B cell (primary cell): ENCODE measurements at regions not wholly inside any gene's neighbourhood (a gene's known extent, or its start where the extent isn't known, plus 50 kb on each side); places are given as distances from the start of the nearest gene placed in this dataset.
A peak's percentile ranks its signal among the peaks of the same experiment; 100 is the strongest.
"Not testable (repeated sequence)": the region's sequence is repeated elsewhere in the genome, so short reads cannot be mapped to it uniquely, and the experiment has no call there.

Experiments used
- ATAC-seq: fragments of 200-7000 bp; cut with Tn5 transposase; one replicate; pipeline ENCODE4 v1.10.0; 2021; ENCODE audit warnings: low read depth, mild to moderate bottlenecking, moderate number of reproducible peaks, moderate library complexity
- CTCF ChIA-PET: fragments of 350-600 bp; sonication (Branson Sonifier 250); formaldehyde crosslinking; loops from one replicate; lab custom pipeline; 2021; ENCODE audit warnings: antibody characterized with exemption, inconsistent platforms; lab: Charles Lee
- POLR2A ChIA-PET: fragments of 350-600 bp; sonication (Branson Sonifier 250); formaldehyde crosslinking; loops from one replicate; lab custom pipeline; 2021; ENCODE audit warnings: antibody characterized with exemption; lab: Charles Lee
- DNase-seq: peaks from one replicate; pipeline ENCODE4 v3.0.0; 2013
- H2AFZ ChIP-seq: 2 replicates; pipeline ENCODE4 v1.6.1; 2012; ENCODE audit warnings: mild to moderate bottlenecking, low read depth, low read length; ENCODE audit not compliant: insufficient read depth, poor library complexity, severe bottlenecking
- H3K27ac ChIP-seq, 2 donors: 1 replicate in 1 of 2; 2 replicates in 1 of 2; pipeline ENCODE4 v1.5.1; 2012 to 2013; ENCODE audit warnings: low read length in 2 of 2, mild to moderate bottlenecking in 2 of 2, moderate library complexity in 1 of 2
- H3K27me3 ChIP-seq, 4 experiments: fragments of 200-600 bp in 1 of 4; sonication (generic) in 1 of 4; replicated peaks in 1 of 4; 1 replicate in 2 of 4; 2 replicates in 2 of 4; pipeline versions ENCODE4 v1.6.1 to v1.7.0; 2013 to 2016; ENCODE audit warnings: low read length in 3 of 4, mild to moderate bottlenecking in 2 of 4, mixed read lengths in 1 of 4, moderate library complexity in 1 of 4; ENCODE audit not compliant: insufficient read depth in 4 of 4, control insufficient read depth in 3 of 4; ENCODE audit errors: control extremely low read depth in 1 of 4
- H3K36me3 ChIP-seq, 2 experiments: replicated peaks in 1 of 2; 1 replicate in 1 of 2; 2 replicates in 1 of 2; pipeline versions ENCODE4 v1.6.1 to v1.7.1; 2013; ENCODE audit warnings: low read length in 1 of 2; ENCODE audit not compliant: insufficient read depth in 2 of 2, control insufficient read depth in 1 of 2; ENCODE audit errors: control extremely low read depth in 1 of 2, extremely low read depth in 1 of 2
- H3K4me1 ChIP-seq, 2 donors: fragments of 200-600 bp in 1 of 2; sonication (generic) in 1 of 2; 1 replicate in 1 of 2; 2 replicates in 1 of 2; pipeline versions ENCODE4 v1.5.1 to v1.6.1; 2013 to 2017; ENCODE audit warnings: low read length in 2 of 2; ENCODE audit not compliant: control insufficient read depth in 2 of 2, insufficient read depth in 2 of 2
- H3K4me2 ChIP-seq: replicated peaks from 2 replicates; pipeline ENCODE3; 2012; ENCODE audit warnings: mild to moderate bottlenecking, low read depth, low read length; ENCODE audit not compliant: poor library complexity, severe bottlenecking
- H3K4me3 ChIP-seq, 5 experiments: fragments of 200-600 bp in 1 of 5; sonication (generic) in 1 of 5; 1 replicate in 3 of 5; 2 replicates in 2 of 5; pipeline versions ENCODE4 v1.5.1 to v1.7.0; 2011 to 2016; ENCODE audit warnings: low read length in 4 of 5, mild to moderate bottlenecking in 4 of 5, low read depth in 2 of 5, control low read depth in 1 of 5, moderate library complexity in 1 of 5; ENCODE audit not compliant: insufficient read depth in 1 of 5; ENCODE audit errors: control extremely low read depth in 1 of 5, extremely low read depth in 1 of 5
- H3K79me2 ChIP-seq: fragments of 200-600 bp; sonication (generic); one replicate; pipeline ENCODE4 v1.6.0; 2016; ENCODE audit warnings: low read length; ENCODE audit not compliant: control insufficient read depth, insufficient read depth
- H3K9ac ChIP-seq: fragments of 200-600 bp; sonication (generic); 2 replicates; pipeline ENCODE4 v1.6.1; 2017; ENCODE audit warnings: mild to moderate bottlenecking, low read length, moderate library complexity
- H3K9me3 ChIP-seq, 3 donors: one replicate each; pipeline versions ENCODE4 v1.6.1 to v1.7.1; 2013; ENCODE audit warnings: low read length in 2 of 3; ENCODE audit not compliant: control insufficient read depth in 2 of 3, insufficient read depth in 1 of 3; ENCODE audit errors: control extremely low read depth in 1 of 3
- H4K20me1 ChIP-seq: 2 replicates; pipeline ENCODE4 v1.6.0; 2012; ENCODE audit warnings: mild to moderate bottlenecking, low read length; ENCODE audit not compliant: insufficient read depth, control insufficient read depth, poor library complexity, severe bottlenecking
- H3K27ac Mint-ChIP-seq: one replicate; pipeline ENCODE4 v1.8.0; 2021; ENCODE audit warnings: mixed read lengths
- H3K27me3 Mint-ChIP-seq: one replicate; pipeline ENCODE4 v1.8.0; 2021; ENCODE audit warnings: mixed read lengths
- H3K4me1 Mint-ChIP-seq: one replicate; pipeline ENCODE4 v1.8.0; 2021; ENCODE audit warnings: mixed read lengths
- H3K4me3 Mint-ChIP-seq: one replicate; pipeline ENCODE4 v1.8.0; 2021; ENCODE audit warnings: mixed read lengths
- H3K9me3 Mint-ChIP-seq: one replicate; pipeline ENCODE4 v1.8.0; 2022; ENCODE audit warnings: mixed read lengths; ENCODE audit not compliant: insufficient read depth
- EZH2 ChIP-seq: IDR thresholded peaks from 2 replicates; pipeline ENCODE4 v1.6.1; 2012; ENCODE audit warnings: borderline replicate concordance, low read depth, mild to moderate bottlenecking, moderate library complexity, low read length; ENCODE audit not compliant: insufficient read depth, poor library complexity, severe bottlenecking
- WGBS: methylation state at CpG from one replicate; pipeline ENCODE4 v1.1.5; 2013; ENCODE audit warnings: missing lambda C conversion rate; ENCODE audit not compliant: insufficient coverage; 5-methylcytosine and 5-hydroxymethylcytosine counted together
- intact Hi-C: fragments of 100-400 bp; cut with micrococcal nuclease; formaldehyde crosslinking; loops from one replicate; pipeline ENCODE4 v1.10.0; 2022
- TF ChIP-seq, protein P1 (sequence below): fragments of 200-600 bp; IDR thresholded peaks from one replicate; pipeline ENCODE4 v1.8.0; 2022; ENCODE audit warnings: antibody characterized with exemption, mild to moderate bottlenecking

DNA sequence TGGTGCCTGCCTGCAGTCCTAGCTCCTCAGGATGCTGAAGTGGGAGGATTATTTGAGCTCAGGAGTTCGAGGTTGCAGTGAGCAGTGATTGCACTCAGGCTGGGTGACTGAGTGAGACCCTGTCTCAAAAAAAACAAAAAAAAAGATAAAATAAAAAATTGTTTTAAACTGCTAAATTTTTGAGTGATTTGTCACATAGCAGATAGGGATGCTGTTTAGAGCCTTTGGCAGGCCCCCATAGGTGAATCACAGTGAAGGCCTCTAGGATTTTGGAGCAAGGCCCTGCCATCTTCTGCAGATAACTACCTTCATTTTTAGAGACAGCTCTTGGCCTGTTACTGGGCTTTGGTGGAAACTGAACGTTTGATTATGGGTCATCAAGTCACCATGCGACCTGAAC, 151.6 kb downstream of the SKIDA1 start:
- H3K27ac ChIP-seq, H4K20me1 ChIP-seq, H3K27me3 ChIP-seq, H3K4me3 Mint-ChIP-seq, H3K27me3 Mint-ChIP-seq, intact Hi-C loops, POLR2A ChIA-PET, H3K36me3 ChIP-seq, H3K4me1 Mint-ChIP-seq, ATAC-seq, H3K4me2 ChIP-seq, CTCF ChIA-PET, DNase-seq, H3K79me2 ChIP-seq, H3K4me1 ChIP-seq, H3K9ac ChIP-seq, H3K4me3 ChIP-seq, H3K9me3 Mint-ChIP-seq, H3K9me3 ChIP-seq, H2AFZ ChIP-seq, H3K27ac Mint-ChIP-seq: not testable (repeated sequence)
- no CpG with 5 or more reads among the region's 3 CpGs for WGBS

- no peak overlapping the region for H3K27ac Mint-ChIP-seq
- peaks cover 0 to 2% (median 0%) of the 10 kb centered on the region in 4 experiments for H3K27me3 ChIP-seq
- TF ChIP-seq, protein P1, sequence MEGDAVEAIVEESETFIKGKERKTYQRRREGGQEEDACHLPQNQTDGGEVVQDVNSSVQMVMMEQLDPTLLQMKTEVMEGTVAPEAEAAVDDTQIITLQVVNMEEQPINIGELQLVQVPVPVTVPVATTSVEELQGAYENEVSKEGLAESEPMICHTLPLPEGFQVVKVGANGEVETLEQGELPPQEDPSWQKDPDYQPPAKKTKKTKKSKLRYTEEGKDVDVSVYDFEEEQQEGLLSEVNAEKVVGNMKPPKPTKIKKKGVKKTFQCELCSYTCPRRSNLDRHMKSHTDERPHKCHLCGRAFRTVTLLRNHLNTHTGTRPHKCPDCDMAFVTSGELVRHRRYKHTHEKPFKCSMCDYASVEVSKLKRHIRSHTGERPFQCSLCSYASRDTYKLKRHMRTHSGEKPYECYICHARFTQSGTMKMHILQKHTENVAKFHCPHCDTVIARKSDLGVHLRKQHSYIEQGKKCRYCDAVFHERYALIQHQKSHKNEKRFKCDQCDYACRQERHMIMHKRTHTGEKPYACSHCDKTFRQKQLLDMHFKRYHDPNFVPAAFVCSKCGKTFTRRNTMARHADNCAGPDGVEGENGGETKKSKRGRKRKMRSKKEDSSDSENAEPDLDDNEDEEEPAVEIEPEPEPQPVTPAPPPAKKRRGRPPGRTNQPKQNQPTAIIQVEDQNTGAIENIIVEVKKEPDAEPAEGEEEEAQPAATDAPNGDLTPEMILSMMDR = no peak
- no peak for TF ChIP-seq EZH2
- no peak overlapping the region for H3K4me3 Mint-ChIP-seq
- no peak overlapping the region for H3K4me2 ChIP-seq
- intact Hi-C loops = no loop called here
- peak; percentile 4 for DNase-seq
- H3K36me3 ChIP-seq = no peaks in the 10 kb centered on the region
- no peak for ATAC-seq
- no peaks in the 10 kb centered on the region for H3K79me2 ChIP-seq
- H3K4me1 Mint-ChIP-seq = no peaks in the 10 kb centered on the region
- H3K27ac ChIP-seq = no peak overlapping the region
- ChIA-PET CTCF (no interaction called here), POLR2A (no interaction called here)
- H3K9me3 Mint-ChIP-seq = no peaks in the 10 kb centered on the region
- H2AFZ ChIP-seq = peak overlapping the region; percentile 49
- H3K27me3 Mint-ChIP-seq = no peaks in the 10 kb centered on the region
- H3K4me1 ChIP-seq = no peaks in the 10 kb centered on the region
- H3K4me3 ChIP-seq = no peak overlapping the region
- H3K9ac ChIP-seq = no peak overlapping the region
- no peaks in the 10 kb centered on the region for H3K9me3 ChIP-seq
- H4K20me1 ChIP-seq = no peaks in the 10 kb centered on the region
- 80% methylated on average over 2 of the region's 4 CpGs for WGBS
These were observed 152.7 kb downstream of the SKIDA1 start for GRCh38 chr10:21372651-21373410.
